ENCODE measurements at regions not wholly inside any gene's neighbourhood (a gene's known extent, or its start where the extent isn't known, plus 50 kb on each side); places are given as distances from the start of the nearest gene placed in this dataset.

DNA sequence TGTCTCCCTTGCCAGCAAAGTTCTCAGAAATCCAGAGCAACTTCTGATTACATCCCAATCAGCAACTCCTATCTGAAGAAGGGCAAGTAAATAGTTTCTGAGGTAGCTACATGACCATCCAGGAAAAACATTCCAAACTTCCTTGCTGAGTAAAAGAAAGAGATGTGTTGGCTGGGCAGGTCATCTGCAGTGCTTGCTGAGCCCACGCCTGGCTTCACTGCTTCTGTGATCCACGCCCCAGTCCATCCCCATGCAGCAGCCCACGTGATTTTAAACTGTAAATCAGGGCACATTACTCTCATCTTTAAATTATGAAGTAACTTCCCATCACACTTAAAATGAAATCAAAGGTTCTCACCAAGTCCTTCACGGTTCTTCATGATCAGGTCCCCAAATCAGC, 603.6 kb downstream of the QKI start:
- ChIA-PET POLR2A (no interaction called here), CTCF (ENCODE audit: low intra/inter-chr PET ratio) (no interaction called here)
- no peak for ATAC-seq
- no peak for TF ChIP-seq ZFP36 (IDR thresholded peaks at IDR 0.05; ENCODE audit: low read depth, low read length, partially characterized antibody)
- no peak for TF ChIP-seq SIX5 (IDR thresholded peaks at IDR 0.05; ENCODE audit: borderline replicate concordance in 1 of 2, insufficient read depth in 1 of 2, low read depth in 1 of 2, low read length in 2 of 2)
- TF ChIP-seq, protein P1, sequence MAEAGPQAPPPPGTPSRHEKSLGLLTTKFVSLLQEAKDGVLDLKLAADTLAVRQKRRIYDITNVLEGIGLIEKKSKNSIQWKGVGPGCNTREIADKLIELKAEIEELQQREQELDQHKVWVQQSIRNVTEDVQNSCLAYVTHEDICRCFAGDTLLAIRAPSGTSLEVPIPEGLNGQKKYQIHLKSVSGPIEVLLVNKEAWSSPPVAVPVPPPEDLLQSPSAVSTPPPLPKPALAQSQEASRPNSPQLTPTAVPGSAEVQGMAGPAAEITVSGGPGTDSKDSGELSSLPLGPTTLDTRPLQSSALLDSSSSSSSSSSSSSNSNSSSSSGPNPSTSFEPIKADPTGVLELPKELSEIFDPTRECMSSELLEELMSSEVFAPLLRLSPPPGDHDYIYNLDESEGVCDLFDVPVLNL (CRISPR knock-in tag; IDR thresholded peaks at IDR 0.05; ENCODE audit: low read depth), result no peak
- TF ChIP-seq, protein P2, sequence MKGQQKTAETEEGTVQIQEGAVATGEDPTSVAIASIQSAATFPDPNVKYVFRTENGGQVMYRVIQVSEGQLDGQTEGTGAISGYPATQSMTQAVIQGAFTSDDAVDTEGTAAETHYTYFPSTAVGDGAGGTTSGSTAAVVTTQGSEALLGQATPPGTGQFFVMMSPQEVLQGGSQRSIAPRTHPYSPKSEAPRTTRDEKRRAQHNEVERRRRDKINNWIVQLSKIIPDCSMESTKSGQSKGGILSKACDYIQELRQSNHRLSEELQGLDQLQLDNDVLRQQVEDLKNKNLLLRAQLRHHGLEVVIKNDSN (CRISPR knock-in tag; IDR thresholded peaks at IDR 0.05), result no peak
- TF ChIP-seq, protein P3, sequence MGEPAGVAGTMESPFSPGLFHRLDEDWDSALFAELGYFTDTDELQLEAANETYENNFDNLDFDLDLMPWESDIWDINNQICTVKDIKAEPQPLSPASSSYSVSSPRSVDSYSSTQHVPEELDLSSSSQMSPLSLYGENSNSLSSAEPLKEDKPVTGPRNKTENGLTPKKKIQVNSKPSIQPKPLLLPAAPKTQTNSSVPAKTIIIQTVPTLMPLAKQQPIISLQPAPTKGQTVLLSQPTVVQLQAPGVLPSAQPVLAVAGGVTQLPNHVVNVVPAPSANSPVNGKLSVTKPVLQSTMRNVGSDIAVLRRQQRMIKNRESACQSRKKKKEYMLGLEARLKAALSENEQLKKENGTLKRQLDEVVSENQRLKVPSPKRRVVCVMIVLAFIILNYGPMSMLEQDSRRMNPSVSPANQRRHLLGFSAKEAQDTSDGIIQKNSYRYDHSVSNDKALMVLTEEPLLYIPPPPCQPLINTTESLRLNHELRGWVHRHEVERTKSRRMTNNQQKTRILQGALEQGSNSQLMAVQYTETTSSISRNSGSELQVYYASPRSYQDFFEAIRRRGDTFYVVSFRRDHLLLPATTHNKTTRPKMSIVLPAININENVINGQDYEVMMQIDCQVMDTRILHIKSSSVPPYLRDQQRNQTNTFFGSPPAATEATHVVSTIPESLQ (CRISPR knock-in tag; IDR thresholded peaks at IDR 0.05), result no peak
- no peak for TF ChIP-seq HNRNPUL1 (IDR thresholded peaks at IDR 0.05; ENCODE audit: low read length)
- TF ChIP-seq PPARD (CRISPR knock-in tag; IDR thresholded peaks at IDR 0.05), result no peak
- no peak for TF ChIP-seq PHTF2 (CRISPR knock-in tag; IDR thresholded peaks at IDR 0.05)
- TF ChIP-seq TGIF2 (CRISPR knock-in tag; IDR thresholded peaks at IDR 0.05), result no peak
- TF ChIP-seq BCOR (IDR thresholded peaks at IDR 0.05), result no peak
- no peak for TF ChIP-seq ZNF830 (CRISPR knock-in tag; IDR thresholded peaks at IDR 0.05)
- intact Hi-C loops (cut with micrococcal nuclease) (no loop called here), in situ Hi-C loops (cut with MboI) (no loop called here)
- Histone ChIP-seq H2AFZ (ENCODE audit: low read depth, low read length) (no peak overlapping the region), H3K9me3 (replicated peaks; ENCODE audit: control insufficient read depth, insufficient read depth, low read depth, low read length) (no peaks in the 10 kb centered on the region), H3K27ac (ENCODE audit: extremely low read depth, low read depth, low read length) (no peak overlapping the region), H3K79me2 (ENCODE audit: control insufficient read depth, insufficient read depth, low read length) (no peaks in the 10 kb centered on the region), H4K20me1 (replicated peaks; ENCODE audit: control insufficient read depth, insufficient read depth, low read length) (no peaks in the 10 kb centered on the region), H3K4me3 (no peak overlapping the region), H3K36me3 (ENCODE audit: control insufficient read depth, insufficient read depth, low read length) (no peaks in the 10 kb centered on the region), H3K4me1 (replicated peaks in 1 of 2; ENCODE audit: control insufficient read depth in 2 of 2, insufficient read depth in 2 of 2, low read length in 2 of 2) (no peaks in the 10 kb centered on the region), H3K9ac (ENCODE audit: insufficient read depth in 1 of 2, low read depth in 2 of 2, low read length in 2 of 2) (no peak overlapping the region), H3K27me3 (ENCODE audit: control insufficient read depth in 2 of 2, insufficient read depth in 2 of 2, low read length in 2 of 2) (peaks cover 6 to 20% of the 10 kb centered on the region in 2 experiments), H3K9me1 (ENCODE audit: control insufficient read depth, insufficient read depth, low read length) (no peaks in the 10 kb centered on the region), H3K4me2 (ENCODE audit: insufficient read depth, low read length) (no peak overlapping the region)
- BruUV-seq (replicated peaks), result no TSS peak
- WGBS (ENCODE audit: insufficient coverage, low coverage, missing lambda C conversion rate), result 0% methylated on average over 4 of the region's 4 CpGs
- DNase-seq (ENCODE audit: extremely low read depth in 1 of 4, low spot score in 3 of 4), result no peak
- no peak for FAIRE-seq

Data from K562 (cell line).